Spleen (tissue), 7 donors: ENCODE measurements at regions not wholly inside any gene's neighbourhood (a gene's known extent, or its start where the extent isn't known, plus 50 kb on each side); places are given as distances from the start of the nearest gene placed in this dataset.

Experiments
- POLR2A ChIP-seq, 3 donors: fragments of 450-650 bp; IDR thresholded peaks; one replicate each; pipeline ENCODE4 v1.5.1; 2017; ENCODE audit warnings: antibody characterized with exemption in 3 of 3, mild to moderate bottlenecking in 1 of 3
- TF ChIP-seq, protein P1 (sequence below), 11 experiments: fragments of 200-600 bp in 7 of 11; fragments of 450-650 bp in 4 of 11; sonication (generic) in 4 of 11; IDR thresholded peaks in 8 of 11; conservative IDR thresholded peaks in 3 of 11; 1 replicate in 7 of 11; 2 replicates in 4 of 11; pipeline versions ENCODE4 v1.4.0 to v1.8.0; 2016 to 2021; ENCODE audit warnings: antibody characterized with exemption in 11 of 11, inconsistent platforms in 4 of 11, mild to moderate bottlenecking in 1 of 11
- donor health status: DM: no; HTN: no; CAD: no; lungs with moderate emphysema.
- donor health status: DM: no; HTN: no; CAD: no.
- donor health status: DM: no; HTN: no; CAD: no.

DNA sequence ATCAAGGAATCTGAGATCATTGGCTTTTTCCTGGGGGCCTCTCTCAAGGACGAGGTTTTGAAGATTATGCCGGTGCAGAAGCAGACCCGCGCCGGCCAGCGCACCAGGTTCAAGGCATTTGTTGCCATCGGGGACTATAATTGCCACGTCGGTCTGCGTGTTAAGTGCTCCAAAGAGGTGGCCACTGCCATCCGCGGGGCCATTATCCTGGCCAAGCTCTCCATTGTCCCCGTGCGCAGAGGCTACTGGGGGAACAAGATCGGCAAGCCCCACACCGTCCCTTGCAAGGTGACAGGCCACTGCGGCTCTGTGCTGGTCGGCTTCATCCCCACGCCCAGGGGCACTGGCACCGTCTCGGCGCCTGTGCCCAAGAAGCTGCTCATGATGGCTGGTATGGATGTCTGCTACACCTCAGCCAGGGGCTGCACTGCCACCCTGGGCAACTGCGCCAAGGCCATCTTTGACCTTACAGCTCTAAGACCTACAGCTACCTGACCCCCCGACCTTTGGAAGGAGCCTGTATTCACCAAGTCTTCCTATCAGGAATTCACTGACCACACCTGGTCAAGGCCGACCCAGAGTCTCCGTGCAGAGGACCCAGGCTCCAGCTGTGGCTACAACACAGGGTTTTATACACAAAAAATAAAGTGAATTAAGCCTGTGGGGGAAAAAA lies 141.8 kb downstream of the SOCS6 start:
- TF ChIP-seq, protein P1, sequence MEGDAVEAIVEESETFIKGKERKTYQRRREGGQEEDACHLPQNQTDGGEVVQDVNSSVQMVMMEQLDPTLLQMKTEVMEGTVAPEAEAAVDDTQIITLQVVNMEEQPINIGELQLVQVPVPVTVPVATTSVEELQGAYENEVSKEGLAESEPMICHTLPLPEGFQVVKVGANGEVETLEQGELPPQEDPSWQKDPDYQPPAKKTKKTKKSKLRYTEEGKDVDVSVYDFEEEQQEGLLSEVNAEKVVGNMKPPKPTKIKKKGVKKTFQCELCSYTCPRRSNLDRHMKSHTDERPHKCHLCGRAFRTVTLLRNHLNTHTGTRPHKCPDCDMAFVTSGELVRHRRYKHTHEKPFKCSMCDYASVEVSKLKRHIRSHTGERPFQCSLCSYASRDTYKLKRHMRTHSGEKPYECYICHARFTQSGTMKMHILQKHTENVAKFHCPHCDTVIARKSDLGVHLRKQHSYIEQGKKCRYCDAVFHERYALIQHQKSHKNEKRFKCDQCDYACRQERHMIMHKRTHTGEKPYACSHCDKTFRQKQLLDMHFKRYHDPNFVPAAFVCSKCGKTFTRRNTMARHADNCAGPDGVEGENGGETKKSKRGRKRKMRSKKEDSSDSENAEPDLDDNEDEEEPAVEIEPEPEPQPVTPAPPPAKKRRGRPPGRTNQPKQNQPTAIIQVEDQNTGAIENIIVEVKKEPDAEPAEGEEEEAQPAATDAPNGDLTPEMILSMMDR (IDR thresholded peaks at IDR 0.05 in 8 of 11, conservative IDR thresholded peaks at IDR 0.05 in 3 of 11): no peak
- no peak for TF ChIP-seq POLR2A (IDR thresholded peaks at IDR 0.05)
